HEK293 (cell line): ENCODE measurements at regions not wholly inside any gene's neighbourhood (a gene's known extent, or its start where the extent isn't known, plus 50 kb on each side); places are given as distances from the start of the nearest gene placed in this dataset.

Experiments
- CTCF ChIA-PET: fragments of 350-600 bp; formaldehyde crosslinking; extraction: SDS; loops from one replicate; lab custom pipeline; 2021; ENCODE audit warnings: antibody characterized with exemption; lab: Yijun Ruan, JAX
- POLR2A ChIA-PET: fragments of 300-600 bp; formaldehyde crosslinking; extraction: SDS; loops from one replicate; lab custom pipeline; 2020; ENCODE audit warnings: antibody characterized with exemption, inconsistent platforms; lab: Yijun Ruan, JAX
- H3K27ac ChIP-seq: fragments of 200-500 bp; sonication (Bioruptor generic); 2 replicates; pipeline ENCODE4 v1.5.1; 2014; ENCODE audit warnings: low read depth, low read length, control low read depth, inconsistent platforms; ENCODE audit errors: extremely low read depth
- H3K36me3 ChIP-seq, 2 experiments: fragments of 200-500 bp in 1 of 2; sonication (Bioruptor generic) in 1 of 2; 1 replicate in 1 of 2; 2 replicates in 1 of 2; pipeline ENCODE4 v1.5.1; 2014 to 2017; ENCODE audit warnings: inconsistent platforms in 2 of 2, low read length in 2 of 2; ENCODE audit not compliant: control insufficient read depth in 2 of 2, insufficient read depth in 1 of 2
- H3K4me1 ChIP-seq: fragments of 200-500 bp; sonication (Bioruptor generic); 2 replicates; pipeline ENCODE4 v1.5.1; 2014; ENCODE audit warnings: mild to moderate bottlenecking, low read length, inconsistent platforms; ENCODE audit not compliant: control insufficient read depth, insufficient read depth
- H3K4me3 ChIP-seq: 2 replicates; pipeline ENCODE4 v1.5.1; 2011; ENCODE audit warnings: low read depth, mild to moderate bottlenecking, control low read depth, low read length, moderate library complexity
- H3K9me3 ChIP-seq: fragments of 200-500 bp; sonication (Bioruptor generic); 2 replicates; pipeline ENCODE4 v1.5.1; 2014; ENCODE audit warnings: low read depth, low read length, inconsistent platforms; ENCODE audit not compliant: control insufficient read depth, insufficient read depth
- GLI2 ChIP-seq: fragments of 450-650 bp; formaldehyde crosslinking; IDR thresholded peaks from 2 replicates; pipeline ENCODE4; 2017; ENCODE audit warnings: missing biosample characterization, missing genetic modification characterization, low read depth, borderline replicate concordance
- HOXC10 ChIP-seq: sonication (generic); formaldehyde crosslinking; IDR thresholded peaks from 2 replicates; pipeline ENCODE4 v1.8.1; 2023; ENCODE audit warnings: mild to moderate bottlenecking, missing genetic modification reagents
- IKZF3 ChIP-seq: fragments of 450-650 bp; IDR thresholded peaks from 2 replicates; pipeline ENCODE4 v1.5.0; 2018; ENCODE audit warnings: missing biosample characterization, mild to moderate bottlenecking, missing genetic modification characterization, moderate library complexity
- PRDM4 ChIP-seq: fragments of 450-650 bp; formaldehyde crosslinking; IDR thresholded peaks from 2 replicates; pipeline ENCODE4 v1.5.1; 2017; ENCODE audit warnings: missing biosample characterization, missing genetic modification characterization
- ZBTB1 ChIP-seq: fragments of 450-650 bp; formaldehyde crosslinking; IDR thresholded peaks from 2 replicates; pipeline ENCODE4 v1.5.1; 2016; ENCODE audit warnings: missing biosample characterization, missing genetic modification characterization
- ZBTB10 ChIP-seq: fragments of 450-650 bp; formaldehyde crosslinking; IDR thresholded peaks from 2 replicates; pipeline ENCODE4 v1.5.1; 2016; ENCODE audit warnings: missing biosample characterization, missing genetic modification characterization
- ZBTB11 ChIP-seq: fragments of 450-650 bp; formaldehyde crosslinking; conservative IDR thresholded peaks from 2 replicates; pipeline ENCODE4 v1.5.1; 2016; ENCODE audit warnings: low read depth, missing biosample characterization, missing genetic modification characterization
- ZNF132 ChIP-seq: fragments of 450-650 bp; formaldehyde crosslinking; IDR thresholded peaks from 2 replicates; pipeline ENCODE4 v1.5.1; 2017; ENCODE audit warnings: missing biosample characterization, missing genetic modification characterization, borderline replicate concordance
- ZNF211 ChIP-seq: fragments of 450-650 bp; formaldehyde crosslinking; IDR thresholded peaks from 2 replicates; pipeline ENCODE4 v1.5.1; 2016; ENCODE audit warnings: low read depth, missing biosample characterization, missing genetic modification characterization
- ZNF280D ChIP-seq: fragments of 450-650 bp; formaldehyde crosslinking; IDR thresholded peaks from 2 replicates; pipeline ENCODE4 v1.5.1; 2016; ENCODE audit warnings: missing biosample characterization, missing genetic modification characterization
- ZNF324 ChIP-seq: fragments of 450-650 bp; formaldehyde crosslinking; IDR thresholded peaks from 2 replicates; pipeline ENCODE4 v1.5.1; 2016; ENCODE audit warnings: missing biosample characterization, missing genetic modification characterization
- ZNF391 ChIP-seq: fragments of 450-650 bp; formaldehyde crosslinking; IDR thresholded peaks from 2 replicates; pipeline ENCODE4 v1.5.1; 2016; ENCODE audit warnings: low read depth, missing biosample characterization, missing genetic modification characterization, borderline replicate concordance
- ZNF514 ChIP-seq: fragments of 450-650 bp; formaldehyde crosslinking; IDR thresholded peaks from 2 replicates; pipeline ENCODE4 v1.5.1; 2016; ENCODE audit warnings: missing biosample characterization, missing genetic modification characterization
- ZNF549 ChIP-seq: fragments of 450-650 bp; IDR thresholded peaks from 2 replicates; pipeline ENCODE4 v1.5.1; 2018; ENCODE audit warnings: missing biosample characterization, missing genetic modification characterization, mild to moderate bottlenecking, inconsistent platforms, moderate library complexity
- ZNF561 ChIP-seq: fragments of 450-650 bp; IDR thresholded peaks from 2 replicates; pipeline ENCODE4 v1.5.1; 2018; ENCODE audit warnings: missing biosample characterization, missing genetic modification characterization, borderline replicate concordance
- ZNF600 ChIP-seq: fragments of 450-650 bp; formaldehyde crosslinking; IDR thresholded peaks from 2 replicates; pipeline ENCODE4 v1.5.1; 2016; ENCODE audit warnings: missing biosample characterization, missing genetic modification characterization
- ZNF670 ChIP-seq: fragments of 450-650 bp; formaldehyde crosslinking; IDR thresholded peaks from 2 replicates; pipeline ENCODE4 v1.5.1; 2016; ENCODE audit warnings: missing biosample characterization, missing genetic modification characterization, low read depth
- ZNF704 ChIP-seq: fragments of 450-650 bp; formaldehyde crosslinking; IDR thresholded peaks from 2 replicates; pipeline ENCODE4 v1.5.1; 2016; ENCODE audit warnings: missing biosample characterization, missing genetic modification characterization

- TF ChIP-seq ZNF324 (no peak), ZBTB11 (tag by site-specific recombination) (no peak)
These were observed 111.6 kb downstream of the TPRA1 start (continued) for GRCh38 chr3:127478922-127479321.

- Histone ChIP-seq H3K27ac (no peak overlapping the region), H3K4me1 (no peaks in the 10 kb centered on the region), H3K9me3 (no peaks in the 10 kb centered on the region), H3K4me3 (no peak overlapping the region), H3K36me3 (no peaks in the 10 kb centered on the region)
- POLR2A ChIA-PET, result no interaction called here
- CTCF ChIA-PET, result no interaction called here
- TF ChIP-seq ZNF391 (tag by site-specific recombination), result no peak
- no peak for TF ChIP-seq GLI2 (tag by site-specific recombination)
- no peak for TF ChIP-seq ZNF549
- no peak for TF ChIP-seq ZBTB10 (tag by site-specific recombination)
- TF ChIP-seq, all 188 proteins: peak for 0
These were observed 113.1 kb downstream of the TPRA1 start for GRCh38 chr3:127477396-127477795.

- H3K4me1 ChIP-seq, result no peaks in the 10 kb centered on the region
- no peaks in the 10 kb centered on the region for H3K9me3 ChIP-seq
- no peak overlapping the region for H3K4me3 ChIP-seq
- no peaks in the 10 kb centered on the region for H3K36me3 ChIP-seq
- POLR2A ChIA-PET, result no interaction called here
- TF ChIP-seq ZNF514 (tag by site-specific recombination) (no peak), PRDM4 (tag by site-specific recombination) (no peak), ZNF600 (no peak), IKZF3 (tag by site-specific recombination) (no peak), ZNF670 (tag by site-specific recombination) (no peak), ZNF280D (no peak), ZNF211 (tag by site-specific recombination) (no peak), ZBTB1 (tag by site-specific recombination) (no peak), ZNF704 (tag by site-specific recombination) (no peak), ZNF561 (no peak), HOXC10 (CRISPR knock-in tag) (no peak), ZNF132 (tag by site-specific recombination) (no peak)
- no peak overlapping the region for H3K27ac ChIP-seq
- CTCF ChIA-PET, result no interaction called here
These were observed 113.6 kb downstream of the TPRA1 start for GRCh38 chr3:127476936-127477335.
